Heart right ventricle (tissue), 16 donors: ENCODE measurements at regions not wholly inside any gene's neighbourhood (a gene's known extent, or its start where the extent isn't known, plus 50 kb on each side); places are given as distances from the start of the nearest gene placed in this dataset.
"Not testable (repeated sequence)": the region's sequence is repeated elsewhere in the genome, so short reads cannot be mapped to it uniquely, and the experiment has no call there.

Experiments used
- ATAC-seq, 8 donors: fragments of 200-7000 bp; cut with Tn5 transposase; one replicate each; pipeline ENCODE4 v1.9.1; 2020; ENCODE audit warnings: mild to moderate bottlenecking in 8 of 8, moderate library complexity in 8 of 8, moderate number of reproducible peaks in 1 of 8
- DNase-seq, 2 donors: peaks; one replicate each; pipeline ENCODE4 v3.0.0-alpha.2; 2020
- H3K27ac ChIP-seq, 10 donors: fragments of 200-600 bp; sonication (generic) in 2 of 10; one replicate each; pipeline versions ENCODE4 v1.5.0 to v1.8.0; 2020 to 2022; ENCODE audit warnings: mild to moderate bottlenecking in 3 of 10
- H3K27me3 ChIP-seq, 7 donors: fragments of 200-600 bp; one replicate each; pipeline ENCODE4 v1.8.0; 2021 to 2022; ENCODE audit warnings: mild to moderate bottlenecking in 2 of 7
- H3K36me3 ChIP-seq, 9 donors: fragments of 200-600 bp; sonication (generic) in 1 of 9; one replicate each; pipeline versions ENCODE4 v1.5.0 to v1.8.0; 2020 to 2022; ENCODE audit warnings: mild to moderate bottlenecking in 2 of 9
- H3K4me1 ChIP-seq, 9 donors: fragments of 200-600 bp; sonication (generic) in 1 of 9; one replicate each; pipeline versions ENCODE4 v1.5.0 to v1.8.0; 2020 to 2022; ENCODE audit warnings: mild to moderate bottlenecking in 4 of 9
- H3K4me3 ChIP-seq, 10 donors: fragments of 200-600 bp; sonication (generic) in 2 of 10; one replicate each; pipeline versions ENCODE4 v1.5.0 to v1.8.0; 2020 to 2022; ENCODE audit warnings: mild to moderate bottlenecking in 7 of 10, moderate library complexity in 2 of 10
- H3K9me3 ChIP-seq, 11 donors: fragments of 200-600 bp in 10 of 11; sonication (generic) in 2 of 11; one replicate each; pipeline versions ENCODE4 v1.5.0 to v1.8.0; 2013 to 2022; ENCODE audit warnings: mild to moderate bottlenecking in 2 of 11, control low read depth in 1 of 11, moderate library complexity in 1 of 11
- CTCF ChIP-seq, 9 donors: fragments of 200-600 bp; sonication (generic) in 2 of 9; IDR thresholded peaks; one replicate each; pipeline versions ENCODE4 v1.5.0 to v1.8.0; 2021 to 2022; ENCODE audit warnings: antibody characterized with exemption in 9 of 9, mild to moderate bottlenecking in 5 of 9, moderate library complexity in 1 of 9
- WGBS, 2 donors: extraction: QIAGEN DNeasy Blood & Tissue Kit; methylation state at CpG; one replicate each; pipeline ENCODE4 v1.1.7; 2013; ENCODE audit warnings: inconsistent platforms in 1 of 2; 5-methylcytosine and 5-hydroxymethylcytosine counted together
- intact Hi-C, 10 donors: fragments of 100-400 bp; cut with DNase I; formaldehyde crosslinking; loops; one replicate each; pipeline versions ENCODE4 v1.11.1 to v1.14.2; 2022
- donor health status: Arrhythmogenic right ventricular cardiomyopathy.
- donor health status: ischemic (EF 13 %, LVEDD 7.1; RV severe dilation, severe dysfunction).
- donor health status: healthy with polysubstance abuse.
- donor health status: DM: no; HTN: yes; CAD: no.
- donor health status: DM: no; HTN: no; CAD: no.
- donor health status: ischemic (EF 25% LVEDD 6.9; RV normal size, moderate dysfunction).
- donor health status: ischemic (EF 25% LVEDD 5.7; RV mildly dilated, moderate dysfunction).
- donor health status: healthy.
- donor health status: DM: yes; HTN: yes; CAD: no.
- donor health status: Ischemic cardiomyopathy.
- donor health status: ischemic (EF 35%, LVEDD 5.7; RV mildly dilated, moderate dysfunction).
- donor health status: nonischemic (EF 11% LVEDD 7.7; RV severe dilation, severe dysfunction).
- donor health status: DM: yes; HTN: yes; CAD: no.
- donor health status: PGD.
- donor health status: ischemic (EF 29% LVEDD 5.4; RV normal size, mild dysfunction).
- donor health status: nonischemic (EF 23%, LVEDD 6.1; RV moderate dilation, normal function).

GRCh38 chr2:582792-583528 is 94.2 kb downstream of the TMEM18 start:
- H3K4me1 ChIP-seq: peaks cover 0 to 4% (median 0%) of the 10 kb centered on the region in 9 donors
- DNase-seq (no peak), ATAC-seq (no peak)
- no peaks in the 10 kb centered on the region for H3K36me3 ChIP-seq
- 92% methylated on average over 54 of the region's 54 CpGs for WGBS, 2 donors
- H3K9me3 ChIP-seq: no peaks in the 10 kb centered on the region
- H3K27me3 ChIP-seq: peaks cover 0 to 69% (median 34%) of the 10 kb centered on the region in 7 donors
- intact Hi-C loops: no loop called here
- TF ChIP-seq CTCF (IDR thresholded peaks at IDR 0.05): no peak
- no peak overlapping the region for H3K27ac ChIP-seq
- no peak overlapping the region for H3K4me3 ChIP-seq

GRCh38 chr2:582289-582688 is 94.9 kb downstream of the TMEM18 start:
- H3K36me3 ChIP-seq, intact Hi-C loops, H3K4me1 ChIP-seq, H3K27ac ChIP-seq, H3K4me3 ChIP-seq, DNase-seq, H3K9me3 ChIP-seq, ATAC-seq: not testable (repeated sequence)
- WGBS, 2 donors: 87 to 90% methylated on average over 23 of the region's 23 CpGs
- peaks cover 0 to 64% (median 28%) of the 10 kb centered on the region in 7 donors for H3K27me3 ChIP-seq

GRCh38 chr2:579961-580360 is 97.2 kb downstream of the TMEM18 start:
- H3K27me3 ChIP-seq: peaks cover 0 to 42% (median 15%) of the 10 kb centered on the region in 7 donors
- no peaks in the 10 kb centered on the region for H3K36me3 ChIP-seq
- H3K9me3 ChIP-seq: peaks cover 0 to 27% (median 18%) of the 10 kb centered on the region in 11 donors
- DNase-seq: no peak
- ATAC-seq: no peak
- 70 to 77% methylated on average over 8 of the region's 8 CpGs for WGBS, 2 donors
- intact Hi-C loops: no loop called here
- no peak for TF ChIP-seq CTCF (IDR thresholded peaks at IDR 0.05)
- no peaks in the 10 kb centered on the region for H3K4me1 ChIP-seq
- H3K4me3 ChIP-seq: no peak overlapping the region
- H3K27ac ChIP-seq: no peak overlapping the region

GRCh38 chr2:579351-579886 is 97.8 kb downstream of the TMEM18 start:
- H3K36me3 ChIP-seq: no peaks in the 10 kb centered on the region
- H3K9me3 ChIP-seq: peaks cover 0 to 32% (median 18%) of the 10 kb centered on the region in 11 donors
- intact Hi-C loops: no loop called here
- ATAC-seq: no peak
- no peak overlapping the region for H3K4me3 ChIP-seq
- no peaks in the 10 kb centered on the region for H3K4me1 ChIP-seq
- no peak overlapping the region for H3K27ac ChIP-seq
- DNase-seq: no peak
- peaks cover 0 to 37% (median 11%) of the 10 kb centered on the region in 7 donors for H3K27me3 ChIP-seq
- 87 to 90% methylated on average over 9 of the region's 9 CpGs for WGBS, 2 donors
- TF ChIP-seq CTCF (IDR thresholded peaks at IDR 0.05): no peak

GRCh38 chr2:576292-576691 is 100.9 kb downstream of the TMEM18 start:
- Histone ChIP-seq H3K27me3 (peaks cover 0 to 22% (median 9%) of the 10 kb centered on the region in 7 donors), H3K27ac (no peak overlapping the region), H3K4me3 (no peak overlapping the region), H3K9me3 (peaks cover 0 to 53% (median 24%) of the 10 kb centered on the region in 11 donors), H3K4me1 (no peaks in the 10 kb centered on the region), H3K36me3 (no peaks in the 10 kb centered on the region)
- TF ChIP-seq CTCF (IDR thresholded peaks at IDR 0.05): no peak
- intact Hi-C loops: no loop called here
- ATAC-seq (no peak), DNase-seq (no peak)
